ENCODE measurements at regions not wholly inside any gene's neighbourhood (a gene's known extent, or its start where the extent isn't known, plus 50 kb on each side); places are given as distances from the start of the nearest gene placed in this dataset.

GRCh38 chr20:11375335-11375734 lies 542.4 kb upstream of the BTBD3 start:
- TF ChIP-seq CTCF (IDR thresholded peaks at IDR 0.05; ENCODE audit: borderline replicate concordance), result no peak
- Histone ChIP-seq H3K27ac (replicated peaks) (no peak overlapping the region), H3K27me3 (ENCODE audit: low read depth) (peaks cover 21% of the 10 kb centered on the region), H3K4me1 (no peaks in the 10 kb centered on the region), H3K4me3 (no peak overlapping the region), H3K36me3 (no peaks in the 10 kb centered on the region), H3K9me3 (replicated peaks) (no peaks in the 10 kb centered on the region)
- DNase-seq, result no peak
- intact Hi-C loops (cut with micrococcal nuclease), result no loop called here

GRCh38 chr20:11375966-11376365 lies 541.7 kb upstream of the BTBD3 start:
- no peaks in the 10 kb centered on the region for H3K36me3 ChIP-seq

GRCh38 chr20:11376420-11376819 lies 541.3 kb upstream of the BTBD3 start:
- Histone ChIP-seq H3K27me3 (ENCODE audit: low read depth) (peaks cover 21% of the 10 kb centered on the region), H3K4me3 (no peak overlapping the region), H3K4me1 (no peaks in the 10 kb centered on the region), H3K9me3 (replicated peaks) (peaks cover 8% of the 10 kb centered on the region), H3K36me3 (no peaks in the 10 kb centered on the region), H3K27ac (replicated peaks) (no peak overlapping the region)
- intact Hi-C loops (cut with micrococcal nuclease), result no loop called here
- TF ChIP-seq CTCF (IDR thresholded peaks at IDR 0.05; ENCODE audit: borderline replicate concordance), result no peak
- no peak for DNase-seq

More at GRCh38 chr20:11375966-11376365, 541.7 kb upstream of the BTBD3 start:
- Histone ChIP-seq H3K9me3 (replicated peaks) (peaks cover 3% of the 10 kb centered on the region), H3K4me1 (no peaks in the 10 kb centered on the region), H3K4me3 (no peak overlapping the region), H3K27me3 (ENCODE audit: low read depth) (peaks cover 21% of the 10 kb centered on the region), H3K27ac (replicated peaks) (no peak overlapping the region)
- TF ChIP-seq CTCF (IDR thresholded peaks at IDR 0.05; ENCODE audit: borderline replicate concordance), result no peak
- intact Hi-C loops (cut with micrococcal nuclease), result no loop called here
- no peak for DNase-seq

GRCh38 chr20:11376998-11377397 lies 540.7 kb upstream of the BTBD3 start:
- Histone ChIP-seq H3K4me1 (no peaks in the 10 kb centered on the region), H3K27me3 (ENCODE audit: low read depth) (peaks cover 21% of the 10 kb centered on the region), H3K4me3 (no peak overlapping the region), H3K9me3 (replicated peaks) (peaks cover 13% of the 10 kb centered on the region), H3K36me3 (no peaks in the 10 kb centered on the region), H3K27ac (replicated peaks) (no peak overlapping the region)
- intact Hi-C loops (cut with micrococcal nuclease), result no loop called here
- TF ChIP-seq CTCF (IDR thresholded peaks at IDR 0.05; ENCODE audit: borderline replicate concordance), result no peak
- no peak for DNase-seq

GRCh38 chr20:11377761-11378160 lies 539.9 kb upstream of the BTBD3 start:
- Histone ChIP-seq H3K4me1 (no peaks in the 10 kb centered on the region), H3K9me3 (replicated peaks) (peaks cover 21% of the 10 kb centered on the region), H3K4me3 (no peak overlapping the region), H3K27ac (replicated peaks) (no peak overlapping the region), H3K27me3 (ENCODE audit: low read depth) (peaks cover 21% of the 10 kb centered on the region), H3K36me3 (no peaks in the 10 kb centered on the region)
- intact Hi-C loops (cut with micrococcal nuclease), result no loop called here
- no peak for TF ChIP-seq CTCF (IDR thresholded peaks at IDR 0.05; ENCODE audit: borderline replicate concordance)
- DNase-seq, result no peak

GRCh38 chr20:11378252-11378651 lies 539.4 kb upstream of the BTBD3 start:
- no peaks in the 10 kb centered on the region for H3K4me1 ChIP-seq
- peaks cover 21% of the 10 kb centered on the region for H3K27me3 ChIP-seq (ENCODE audit: low read depth)
- H3K9me3 ChIP-seq (replicated peaks), result peaks cover 25% of the 10 kb centered on the region
- intact Hi-C loops (cut with micrococcal nuclease), result no loop called here
- H3K4me3 ChIP-seq, result no peak overlapping the region
- no peak for TF ChIP-seq CTCF (IDR thresholded peaks at IDR 0.05; ENCODE audit: borderline replicate concordance)
- H3K27ac ChIP-seq (replicated peaks), result no peak overlapping the region
- no peak for DNase-seq
- H3K36me3 ChIP-seq, result no peaks in the 10 kb centered on the region
